Prostate gland (tissue), 2 donors: ENCODE measurements at regions not wholly inside any gene's neighbourhood (a gene's known extent, or its start where the extent isn't known, plus 50 kb on each side); places are given as distances from the start of the nearest gene placed in this dataset.

ENCODE experiments used
- DNase-seq: peaks from one replicate; pipeline ENCODE4 v3.0.0-alpha.2; 2019; ENCODE audit warnings: low spot score
- H3K27ac ChIP-seq, 2 donors: fragments of 200-600 bp; sonication (generic); 2 replicates each; pipeline ENCODE4 v1.5.1; 2017 to 2019
- H3K27me3 ChIP-seq: fragments of 200-600 bp; sonication (generic); replicated peaks from 2 replicates; pipeline ENCODE4 v1.5.1; 2019; ENCODE audit not compliant: insufficient read depth
- H3K36me3 ChIP-seq, 2 donors: fragments of 200-600 bp; sonication (generic); 1 replicate in 1 of 2; 2 replicates in 1 of 2; pipeline versions ENCODE4 v1.5.1 to v1.8.1; 2017 to 2019
- H3K4me1 ChIP-seq: fragments of 200-600 bp; sonication (generic); replicated peaks from 2 replicates; pipeline ENCODE4 v1.5.1; 2019
- H3K4me3 ChIP-seq, 2 donors: fragments of 200-600 bp; sonication (generic); 2 replicates each; pipeline ENCODE4 v1.5.1; 2017 to 2019
- H3K9me3 ChIP-seq: fragments of 200-600 bp; sonication (generic); 2 replicates; pipeline ENCODE4 v1.5.1; 2017
- CTCF ChIP-seq, 4 experiments: fragments of 200-600 bp in 2 of 4; fragments of 450-650 bp in 2 of 4; sonication (generic) in 2 of 4; IDR thresholded peaks; 1 replicate in 3 of 4; 2 replicates in 1 of 4; pipeline ENCODE4 v1.5.1; 2016 to 2019; ENCODE audit warnings: antibody characterized with exemption in 4 of 4, mild to moderate bottlenecking in 2 of 4, moderate library complexity in 2 of 4
- POLR2A ChIP-seq: fragments of 450-650 bp; IDR thresholded peaks from one replicate; pipeline ENCODE4 v1.6.1; 2016; ENCODE audit warnings: antibody characterized with exemption, mild to moderate bottlenecking
- POLR2AphosphoS5 ChIP-seq: sonication (generic); formaldehyde crosslinking; IDR thresholded peaks from one replicate; pipeline ENCODE4 v1.6.1; 2017; ENCODE audit warnings: antibody characterized with exemption
- whole genome bisulfite sequencing: methylation state at CpG from one replicate; pipeline ENCODE4 v1.1.5; 2018; 5-methylcytosine and 5-hydroxymethylcytosine counted together
- intact Hi-C: fragments of 100-400 bp; cut with DNase I; formaldehyde crosslinking; loops from one replicate; pipeline ENCODE4 v1.14.2; 2022

GRCh38 chr1:30294508-30294907 is 428.9 kb downstream of the MATN1 start:
- Histone ChIP-seq H3K36me3 (no peaks in the 10 kb centered on the region), H3K27ac (no peak overlapping the region), H3K27me3 (peaks cover 3% of the 10 kb centered on the region), H3K9me3 (no peaks in the 10 kb centered on the region), H3K4me3 (no peak overlapping the region), H3K4me1 (no peaks in the 10 kb centered on the region)
- TF ChIP-seq POLR2AphosphoS5, result no peak
- DNase-seq, result no peak
- intact Hi-C loops, result no loop called here
- 88% methylated on average over 1 of the region's 1 CpG for WGBS

GRCh38 chr1:30292451-30292850 is 430.9 kb downstream of the MATN1 start:
- Histone ChIP-seq H3K9me3 (no peaks in the 10 kb centered on the region), H3K27me3 (no peaks in the 10 kb centered on the region), H3K36me3 (no peaks in the 10 kb centered on the region), H3K4me3 (no peak overlapping the region), H3K4me1 (no peaks in the 10 kb centered on the region), H3K27ac (no peak overlapping the region)
- intact Hi-C loops, result no loop called here
- WGBS, result 84% methylated on average over 3 of the region's 3 CpGs
- no peak for TF ChIP-seq CTCF (IDR thresholded peaks at IDR 0.05)
- no peak for TF ChIP-seq POLR2A
- TF ChIP-seq POLR2AphosphoS5, result no peak
- DNase-seq, result no peak

- no peak overlapping the region for H3K4me3 ChIP-seq
- no peaks in the 10 kb centered on the region for H3K27me3 ChIP-seq
- no peaks in the 10 kb centered on the region for H3K9me3 ChIP-seq
- intact Hi-C loops, result no loop called here
- H3K27ac ChIP-seq, result no peak overlapping the region
- TF ChIP-seq POLR2AphosphoS5 (no peak), CTCF (IDR thresholded peaks at IDR 0.05) (no peak), POLR2A (no peak)
- no peaks in the 10 kb centered on the region for H3K36me3 ChIP-seq
- no peaks in the 10 kb centered on the region for H3K4me1 ChIP-seq
- DNase-seq, result no peak
These were observed 431.9 kb downstream of the MATN1 start for GRCh38 chr1:30291526-30291925.

GRCh38 chr1:30290581-30290980 is 432.8 kb downstream of the MATN1 start:
- Histone ChIP-seq H3K4me3 (no peak overlapping the region), H3K27me3 (no peaks in the 10 kb centered on the region), H3K9me3 (no peaks in the 10 kb centered on the region), H3K4me1 (no peaks in the 10 kb centered on the region), H3K27ac (no peak overlapping the region), H3K36me3 (no peaks in the 10 kb centered on the region)
- intact Hi-C loops, result no loop called here
- DNase-seq, result no peak
- 4% methylated on average over 1 of the region's 1 CpG for whole genome bisulfite sequencing
- no peak for TF ChIP-seq CTCF (IDR thresholded peaks at IDR 0.05)
- TF ChIP-seq POLR2A, result no peak
- TF ChIP-seq POLR2AphosphoS5, result no peak

GRCh38 chr1:30287976-30288375 is 435.4 kb downstream of the MATN1 start:
- intact Hi-C loops, result no loop called here

More at GRCh38 chr1:30287976-30288375, 435.4 kb downstream of the MATN1 start:
- no peak for DNase-seq
- Histone ChIP-seq H3K4me3 (no peak overlapping the region), H3K4me1 (no peaks in the 10 kb centered on the region), H3K36me3 (no peaks in the 10 kb centered on the region), H3K9me3 (no peaks in the 10 kb centered on the region), H3K27me3 (no peaks in the 10 kb centered on the region), H3K27ac (no peak overlapping the region)
- TF ChIP-seq POLR2A (no peak), CTCF (IDR thresholded peaks at IDR 0.05) (no peak), POLR2AphosphoS5 (no peak)
- WGBS, result 92% methylated on average over 8 of the region's 8 CpGs
